Mesothelial cell of epicardium (in vitro differentiated cells): ENCODE measurements at regions not wholly inside any gene's neighbourhood (a gene's known extent, or its start where the extent isn't known, plus 50 kb on each side); places are given as distances from the start of the nearest gene placed in this dataset.

Source experiments
- DNase-seq, 2 experiments: peaks; one replicate each; pipeline ENCODE4 v3.0.0; 2021; ENCODE audit warnings: low spot score in 2 of 2; ENCODE audit not compliant: unreplicated experiment in 2 of 2
- H3K27ac Mint-ChIP-seq: 2 replicates; pipeline ENCODE4 v1.8.0; 2021; ENCODE audit warnings: mixed read lengths
- H3K27me3 Mint-ChIP-seq: 2 replicates; pipeline ENCODE4 v1.8.0; 2021; ENCODE audit warnings: low read depth, mixed read lengths
- H3K36me3 Mint-ChIP-seq: 2 replicates; pipeline ENCODE4 v1.8.0; 2021; ENCODE audit warnings: mixed read lengths
- H3K4me1 Mint-ChIP-seq: 2 replicates; pipeline ENCODE4 v1.8.0; 2021; ENCODE audit warnings: mixed read lengths
- H3K4me3 Mint-ChIP-seq: 2 replicates; pipeline ENCODE4 v1.8.0; 2021; ENCODE audit warnings: mild to moderate bottlenecking, moderate library complexity, mixed read lengths
- H3K9me3 Mint-ChIP-seq: 2 replicates; pipeline ENCODE4 v1.8.0; 2021; ENCODE audit warnings: mixed read lengths
- CTCF ChIP-seq: fragments of 200-600 bp; sonication (generic); IDR thresholded peaks from one replicate; pipeline ENCODE4 v1.5.0; 2021; ENCODE audit warnings: antibody characterized with exemption; ENCODE audit not compliant: unreplicated experiment

GRCh38 chr3:11699083-11699427 lies 55.3 kb upstream of the VGLL4 start:
- H3K9me3 Mint-ChIP-seq = no peaks in the 10 kb centered on the region
- no peak overlapping the region for H3K4me3 Mint-ChIP-seq
- H3K27me3 Mint-ChIP-seq = no peaks in the 10 kb centered on the region
- no peak for DNase-seq
- no peaks in the 10 kb centered on the region for H3K4me1 Mint-ChIP-seq
- H3K27ac Mint-ChIP-seq = no peak overlapping the region
- peaks cover 27% of the 10 kb centered on the region for H3K36me3 Mint-ChIP-seq
- TF ChIP-seq CTCF = no peak

DNA sequence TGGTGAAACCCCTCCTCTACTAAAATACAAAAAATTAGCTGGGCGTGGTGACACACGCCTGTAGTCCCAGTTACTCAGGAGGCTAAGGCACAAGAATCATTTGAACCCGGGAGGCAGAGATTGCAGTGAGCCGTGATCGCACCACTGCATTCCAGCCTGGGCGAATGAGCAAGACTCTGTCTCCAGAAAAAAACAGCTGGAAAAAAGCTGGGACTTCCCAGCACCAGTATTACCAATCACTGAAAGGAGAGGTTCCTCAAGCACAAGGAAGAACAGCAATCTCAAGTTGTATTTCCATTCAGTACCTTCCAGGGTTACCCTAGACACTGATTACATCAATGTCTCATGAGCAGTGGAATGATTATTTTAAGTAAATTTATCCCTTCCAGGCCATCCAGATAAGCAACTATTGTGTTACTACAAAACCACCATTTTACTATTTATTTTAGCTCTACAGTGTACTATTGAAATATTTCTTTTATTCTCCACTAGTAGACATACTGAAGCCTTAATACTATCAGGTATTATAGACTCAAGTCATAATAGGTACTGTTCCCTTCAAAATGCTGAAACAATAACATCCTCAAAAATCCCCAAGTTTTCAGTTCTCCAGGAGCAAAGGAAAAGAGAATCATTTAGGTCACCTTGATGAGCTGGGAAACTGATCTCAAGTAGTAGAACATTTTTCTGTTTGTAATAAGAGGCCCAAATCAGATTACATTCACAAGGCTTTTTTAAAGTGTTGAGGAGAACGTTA lies 54.8 kb upstream of the VGLL4 start:
- no peaks in the 10 kb centered on the region for H3K9me3 Mint-ChIP-seq
- no peak for DNase-seq
- no peak overlapping the region for H3K4me3 Mint-ChIP-seq
- no peaks in the 10 kb centered on the region for H3K4me1 Mint-ChIP-seq
- no peak for TF ChIP-seq CTCF
- H3K27ac Mint-ChIP-seq = peak overlapping the region; percentile 11
- H3K27me3 Mint-ChIP-seq = no peaks in the 10 kb centered on the region
- H3K36me3 Mint-ChIP-seq = peaks cover 30% of the 10 kb centered on the region

DNA sequence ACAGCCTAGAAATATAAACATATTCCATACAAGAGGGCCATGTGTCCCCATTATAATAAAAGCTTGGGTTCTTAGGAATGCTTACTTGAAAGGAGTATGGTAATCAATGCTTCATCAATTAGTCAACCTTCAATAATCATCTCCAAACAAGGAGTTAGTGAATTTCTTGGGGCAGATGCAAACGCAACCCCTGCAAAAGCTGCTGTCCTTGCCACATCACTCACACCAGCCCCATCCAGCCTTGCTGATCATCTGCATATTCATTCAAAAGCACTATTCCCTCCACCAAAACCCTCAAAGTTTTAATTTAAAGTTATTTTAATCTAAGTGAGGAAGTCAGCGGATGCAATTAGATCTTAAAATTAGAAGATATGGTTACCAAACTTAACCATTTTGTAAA lies 54.0 kb upstream of the VGLL4 start:
- no peak overlapping the region for H3K4me3 Mint-ChIP-seq
- no peak for DNase-seq
- H3K36me3 Mint-ChIP-seq = peaks cover 32% of the 10 kb centered on the region
- H3K27me3 Mint-ChIP-seq = no peaks in the 10 kb centered on the region
- no peaks in the 10 kb centered on the region for H3K4me1 Mint-ChIP-seq
- H3K27ac Mint-ChIP-seq = no peak overlapping the region
- TF ChIP-seq CTCF = no peak
- H3K9me3 Mint-ChIP-seq = no peaks in the 10 kb centered on the region

- H3K27me3 Mint-ChIP-seq = no peaks in the 10 kb centered on the region
- no peak overlapping the region for H3K27ac Mint-ChIP-seq
- H3K4me1 Mint-ChIP-seq = peaks cover 10% of the 10 kb centered on the region
- no peak for DNase-seq
- no peak for TF ChIP-seq CTCF
- peaks cover 27% of the 10 kb centered on the region for H3K36me3 Mint-ChIP-seq
- no peak overlapping the region for H3K4me3 Mint-ChIP-seq
- no peaks in the 10 kb centered on the region for H3K9me3 Mint-ChIP-seq
Observed at GRCh38 chr3:11696054-11696453, 52.3 kb upstream of the VGLL4 start.
